Kidney epithelial cell (primary cell): ENCODE measurements at regions not wholly inside any gene's neighbourhood (a gene's known extent, or its start where the extent isn't known, plus 50 kb on each side); places are given as distances from the start of the nearest gene placed in this dataset.

Experiments
- DNase-seq: peaks from one replicate; pipeline ENCODE4 v3.0.0-alpha.2; 2010; ENCODE audit warnings: low read depth
- H3K27me3 ChIP-seq: 2 replicates; pipeline ENCODE4 v1.6.0; 2011; ENCODE audit warnings: low read length; ENCODE audit not compliant: control insufficient read depth, insufficient read depth
- H3K36me3 ChIP-seq: 2 replicates; pipeline ENCODE4 v1.5.1; 2011; ENCODE audit warnings: low read length; ENCODE audit not compliant: control insufficient read depth, insufficient read depth
- H3K4me3 ChIP-seq: 2 replicates; pipeline ENCODE4 v1.5.1; 2011; ENCODE audit warnings: low read depth, mild to moderate bottlenecking, control low read depth, low read length
- CTCF ChIP-seq: IDR thresholded peaks from 2 replicates; pipeline ENCODE4 v1.5.1; 2011; ENCODE audit warnings: mild to moderate bottlenecking, moderate library complexity, low read length, control low read depth, inconsistent platforms; ENCODE audit not compliant: insufficient read depth, poor library complexity, severe bottlenecking

GRCh38 chr12:4115570-4115969 lies 158.0 kb upstream of the CCND2 start:
- Histone ChIP-seq H3K36me3 (no peaks in the 10 kb centered on the region), H3K27me3 (no peaks in the 10 kb centered on the region), H3K4me3 (no peak overlapping the region)
- no peak for TF ChIP-seq CTCF
- DNase-seq: no peak

GRCh38 chr12:4114986-4115385 lies 158.6 kb upstream of the CCND2 start:
- no peaks in the 10 kb centered on the region for H3K36me3 ChIP-seq
- H3K27me3 ChIP-seq: no peaks in the 10 kb centered on the region
- DNase-seq: no peak
- no peak for TF ChIP-seq CTCF
- H3K4me3 ChIP-seq: no peak overlapping the region

- Histone ChIP-seq H3K4me3 (no peak overlapping the region), H3K36me3 (no peaks in the 10 kb centered on the region), H3K27me3 (no peaks in the 10 kb centered on the region)
- no peak for TF ChIP-seq CTCF
- no peak for DNase-seq
Measured at GRCh38 chr12:4112734-4113325, 160.7 kb upstream of the CCND2 start.

GRCh38 chr12:4112290-4112689 lies 161.3 kb upstream of the CCND2 start:
- no peak overlapping the region for H3K4me3 ChIP-seq
- no peaks in the 10 kb centered on the region for H3K36me3 ChIP-seq
- H3K27me3 ChIP-seq: no peaks in the 10 kb centered on the region
- no peak for TF ChIP-seq CTCF
- DNase-seq: no peak

- TF ChIP-seq CTCF: no peak
- H3K27me3 ChIP-seq: no peaks in the 10 kb centered on the region
- no peak overlapping the region for H3K4me3 ChIP-seq
- DNase-seq: no peak
- H3K36me3 ChIP-seq: no peaks in the 10 kb centered on the region
Measured at GRCh38 chr12:4111010-4111409, 162.6 kb upstream of the CCND2 start.

GRCh38 chr12:4109826-4110225 lies 163.7 kb upstream of the CCND2 start:
- Histone ChIP-seq H3K27me3 (no peaks in the 10 kb centered on the region), H3K4me3 (no peak overlapping the region), H3K36me3 (no peaks in the 10 kb centered on the region)
- no peak for TF ChIP-seq CTCF
- DNase-seq: no peak
